Stomach smooth muscle (tissue), 2 donors: ENCODE measurements at regions not wholly inside any gene's neighbourhood (a gene's known extent, or its start where the extent isn't known, plus 50 kb on each side); places are given as distances from the start of the nearest gene placed in this dataset.

ENCODE experiments used
- H3K27ac ChIP-seq: one replicate; pipeline ENCODE4 v1.7.0; 2013; ENCODE audit warnings: mild to moderate bottlenecking, low read length, inconsistent platforms
- H3K27me3 ChIP-seq, 2 donors: one replicate each; pipeline ENCODE4 v1.7.0; 2013; ENCODE audit warnings: low read length in 2 of 2; ENCODE audit not compliant: insufficient read depth in 2 of 2, control insufficient read depth in 1 of 2
- H3K36me3 ChIP-seq, 2 donors: one replicate each; pipeline ENCODE4 v1.7.0; 2013; ENCODE audit warnings: low read length in 2 of 2; ENCODE audit not compliant: control insufficient read depth in 2 of 2, insufficient read depth in 2 of 2
- H3K4me1 ChIP-seq: one replicate; pipeline ENCODE4 v1.7.0; 2013; ENCODE audit warnings: low read length; ENCODE audit not compliant: control insufficient read depth, insufficient read depth
- H3K4me3 ChIP-seq, 2 donors: one replicate each; pipeline ENCODE4 v1.7.0; 2013; ENCODE audit warnings: low read length in 2 of 2
- H3K9ac ChIP-seq, 2 donors: one replicate each; pipeline ENCODE4 v1.7.0; 2013; ENCODE audit warnings: low read length in 2 of 2, mild to moderate bottlenecking in 1 of 2
- H3K9me3 ChIP-seq, 2 donors: one replicate each; pipeline ENCODE4 v1.7.0; 2013; ENCODE audit warnings: low read length in 2 of 2; ENCODE audit not compliant: control insufficient read depth in 2 of 2
- donor health status: healthy.
- donor health status: Pancreatic carcinoma.

DNA sequence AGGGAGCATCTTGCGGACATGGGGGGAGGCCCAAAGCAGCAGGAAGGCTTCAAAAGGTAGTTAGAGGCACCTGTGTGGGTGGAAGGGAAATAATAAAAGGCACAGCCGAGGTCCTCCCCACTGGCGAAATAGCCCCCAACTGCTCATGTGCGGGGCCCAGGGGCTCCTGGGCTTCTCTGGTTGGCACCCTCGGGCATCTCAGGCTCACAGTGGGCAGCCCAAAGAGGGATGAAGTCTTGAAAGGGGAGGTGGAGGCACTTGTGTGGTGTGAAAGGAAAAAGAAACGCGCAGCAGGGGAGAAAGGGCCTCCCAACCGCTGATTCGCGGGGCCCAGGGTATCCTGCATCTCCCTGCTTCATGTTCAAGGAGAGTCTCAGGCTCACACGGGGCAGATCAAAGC lies 579.4 kb downstream of the ALG10 start:
- H3K36me3 ChIP-seq: no peaks in the 10 kb centered on the region
- H3K27ac ChIP-seq: no peak overlapping the region
- no peak overlapping the region for H3K9ac ChIP-seq
- H3K9me3 ChIP-seq: peaks cover 0 to 76% of the 10 kb centered on the region in 2 donors
- no peaks in the 10 kb centered on the region for H3K27me3 ChIP-seq
- no peak overlapping the region for H3K4me3 ChIP-seq
- H3K4me1 ChIP-seq: no peaks in the 10 kb centered on the region

DNA sequence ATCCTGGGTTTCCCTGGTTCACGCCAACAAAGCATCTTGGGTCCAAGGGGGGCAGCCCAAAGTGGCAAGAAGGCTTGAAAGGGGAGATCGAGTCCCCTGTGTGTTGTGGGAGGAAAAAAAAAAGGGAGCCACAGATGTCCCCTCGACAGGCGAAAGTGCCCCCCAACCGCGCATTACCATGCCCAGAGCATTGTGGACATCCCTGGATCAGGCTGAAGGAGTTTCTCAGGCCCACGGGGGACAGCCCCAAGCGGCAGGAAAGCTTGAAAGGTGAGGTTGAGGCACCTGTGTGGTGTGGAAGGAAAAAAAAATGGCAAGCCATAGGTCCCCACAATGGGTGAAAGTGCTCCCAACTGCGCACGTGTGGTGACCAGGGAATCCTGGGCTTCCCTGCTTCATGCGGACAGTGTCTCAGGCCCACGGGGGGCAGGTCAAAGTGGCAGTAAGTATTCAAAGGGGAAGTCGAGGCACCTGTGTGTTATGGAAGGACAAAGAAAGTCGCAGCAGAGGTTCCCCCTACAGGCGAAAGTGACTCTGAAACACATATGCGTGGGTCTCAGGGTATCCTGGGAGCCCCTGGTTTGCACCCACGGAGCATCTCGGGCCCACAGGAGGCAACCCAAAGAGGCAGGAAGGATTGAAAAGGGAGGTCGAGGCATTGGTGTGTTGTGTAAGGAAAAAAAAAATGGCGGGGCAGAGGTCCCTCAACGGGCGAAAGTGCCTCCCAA lies 580.1 kb downstream of the ALG10 start:
- peaks cover 0 to 75% of the 10 kb centered on the region in 2 donors for H3K9me3 ChIP-seq
- H3K27ac ChIP-seq: no peak overlapping the region
- H3K27me3 ChIP-seq: no peaks in the 10 kb centered on the region

DNA sequence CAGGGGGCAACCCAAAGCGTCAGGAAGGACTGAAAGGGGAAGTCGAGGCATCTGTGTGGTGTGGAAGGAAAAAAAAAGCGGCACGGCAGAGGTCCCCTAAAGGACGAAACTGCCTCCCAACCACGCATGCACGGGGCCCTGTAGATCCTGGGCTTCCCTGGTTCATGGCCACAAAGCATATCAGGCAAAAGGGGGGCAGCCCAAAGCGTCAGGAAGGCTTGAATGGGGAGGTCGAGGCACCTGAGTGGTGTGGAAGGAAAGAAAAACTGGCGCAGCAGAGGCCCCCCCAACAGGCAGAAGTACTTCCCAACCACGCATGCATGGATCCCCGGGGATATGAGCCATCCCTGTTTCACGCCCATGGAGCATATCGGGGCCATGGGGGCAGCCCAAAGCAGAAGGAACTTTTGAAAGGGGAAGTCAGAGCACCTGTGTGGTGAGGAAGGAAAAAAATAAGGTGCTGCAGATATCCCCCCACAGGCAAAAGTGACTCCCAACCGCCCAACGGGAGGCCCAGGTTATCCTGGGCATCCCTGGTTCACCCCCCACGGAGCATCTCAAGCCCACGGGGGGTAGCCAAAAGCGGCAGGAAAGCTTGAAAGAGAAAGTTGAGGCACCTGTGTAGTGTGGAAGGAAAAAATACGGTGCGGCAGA lies 581.2 kb downstream of the ALG10 start:
- peaks cover 0 to 72% of the 10 kb centered on the region in 2 donors for H3K9me3 ChIP-seq
- no peak overlapping the region for H3K9ac ChIP-seq
- no peaks in the 10 kb centered on the region for H3K4me1 ChIP-seq
- no peaks in the 10 kb centered on the region for H3K36me3 ChIP-seq
- no peaks in the 10 kb centered on the region for H3K27me3 ChIP-seq
- H3K4me3 ChIP-seq: no peak overlapping the region
- no peak overlapping the region for H3K27ac ChIP-seq

More for the DNA sequence above, 580.1 kb downstream of the ALG10 start:
- Histone ChIP-seq H3K9ac (no peak overlapping the region), H3K4me1 (no peaks in the 10 kb centered on the region), H3K4me3 (no peak overlapping the region), H3K36me3 (no peaks in the 10 kb centered on the region)

DNA sequence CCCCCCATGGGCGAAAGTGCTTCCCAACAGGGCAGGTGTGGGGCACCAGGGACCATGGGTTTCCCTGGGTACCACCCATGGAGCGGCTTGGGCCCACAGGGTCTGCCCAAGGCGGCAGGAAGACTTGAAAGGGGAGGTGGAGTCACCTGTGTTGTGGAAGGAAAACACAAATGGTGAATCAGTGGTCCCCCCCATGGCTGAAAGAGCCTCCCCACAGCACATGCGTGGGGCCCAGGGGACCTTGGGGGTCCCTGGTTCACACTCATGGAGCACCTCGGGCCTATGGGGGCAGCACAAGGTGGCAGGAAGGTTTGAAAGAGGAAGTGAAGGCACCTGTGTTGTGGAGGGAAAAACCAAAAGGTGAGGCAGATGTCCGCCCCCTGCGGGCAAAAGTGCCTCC lies 581.9 kb downstream of the ALG10 start:
- Histone ChIP-seq H3K9me3 (peaks cover 0 to 65% of the 10 kb centered on the region in 2 donors), H3K27ac (no peak overlapping the region), H3K9ac (no peak overlapping the region), H3K36me3 (no peaks in the 10 kb centered on the region), H3K4me3 (no peak overlapping the region), H3K27me3 (no peaks in the 10 kb centered on the region), H3K4me1 (no peaks in the 10 kb centered on the region)

DNA sequence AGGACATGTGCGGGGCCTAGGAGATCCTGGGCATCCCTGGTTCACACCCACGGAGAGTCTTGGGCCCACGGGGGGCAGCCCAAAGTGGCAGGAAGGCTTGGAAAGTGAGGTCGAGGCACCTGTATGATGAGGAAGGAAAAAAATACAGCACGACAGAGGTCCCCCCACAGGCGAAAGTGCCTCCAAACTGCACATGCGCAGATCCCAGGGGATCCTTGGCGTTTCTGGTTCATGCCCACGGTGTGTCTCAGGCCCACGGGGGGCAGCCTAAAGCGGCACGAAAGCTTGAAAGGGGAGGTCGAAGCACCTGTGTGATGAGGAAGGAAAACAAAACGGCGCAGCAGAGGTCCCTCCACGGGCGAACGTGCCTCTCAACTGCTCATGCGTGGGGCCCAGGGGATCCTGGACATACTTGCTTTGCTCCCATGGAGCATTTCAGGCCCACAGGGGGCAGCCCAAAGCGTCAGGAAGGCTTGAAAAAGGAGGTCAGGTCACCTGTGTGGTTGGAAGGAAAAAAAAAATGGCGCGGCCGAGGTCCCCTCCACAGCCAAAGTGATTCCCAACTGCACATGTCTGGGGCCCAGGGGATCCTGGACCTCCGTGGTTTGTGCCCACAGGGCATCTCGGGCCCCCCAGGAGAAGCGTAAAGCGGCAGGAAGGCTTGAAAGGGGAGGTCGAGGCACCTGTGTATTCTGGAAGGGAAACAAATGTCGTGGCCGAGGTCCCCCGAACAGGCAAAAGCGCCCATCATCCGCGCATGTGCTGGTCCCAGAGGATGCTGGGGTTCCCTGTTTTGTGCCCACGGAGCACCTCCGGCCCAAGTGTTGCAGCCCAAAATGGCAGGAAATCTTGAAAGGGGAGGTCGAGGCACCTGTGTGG lies 582.6 kb downstream of the ALG10 start:
- Histone ChIP-seq H3K27ac (no peak overlapping the region), H3K4me3 (no peak overlapping the region), H3K9ac (no peak overlapping the region), H3K36me3 (no peaks in the 10 kb centered on the region), H3K4me1 (no peaks in the 10 kb centered on the region), H3K27me3 (no peaks in the 10 kb centered on the region), H3K9me3 (peaks cover 0 to 58% of the 10 kb centered on the region in 2 donors)

DNA sequence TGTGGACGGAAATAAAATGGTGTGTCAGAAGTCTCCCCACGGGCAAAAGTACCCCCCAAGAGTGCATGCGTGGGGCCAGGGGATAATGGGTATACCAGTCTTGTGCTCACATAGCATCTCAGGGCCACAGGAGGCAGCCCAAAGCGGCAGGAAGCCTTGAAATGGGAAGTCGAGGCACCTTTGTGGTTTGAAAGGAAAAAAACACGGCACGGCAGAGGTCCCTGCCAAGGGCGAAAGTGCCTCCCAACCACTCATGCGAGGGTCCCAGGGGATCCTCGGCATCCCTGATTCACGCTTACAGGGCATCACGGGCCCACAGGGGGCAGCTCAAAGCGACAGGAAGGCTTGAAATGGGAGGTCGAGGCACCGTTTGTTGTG lies 583.2 kb downstream of the ALG10 start:
- Histone ChIP-seq H3K4me3 (no peak overlapping the region), H3K9ac (no peak overlapping the region), H3K27me3 (no peaks in the 10 kb centered on the region), H3K27ac (no peak overlapping the region), H3K4me1 (no peaks in the 10 kb centered on the region), H3K36me3 (no peaks in the 10 kb centered on the region), H3K9me3 (peaks cover 0 to 52% of the 10 kb centered on the region in 2 donors)

DNA sequence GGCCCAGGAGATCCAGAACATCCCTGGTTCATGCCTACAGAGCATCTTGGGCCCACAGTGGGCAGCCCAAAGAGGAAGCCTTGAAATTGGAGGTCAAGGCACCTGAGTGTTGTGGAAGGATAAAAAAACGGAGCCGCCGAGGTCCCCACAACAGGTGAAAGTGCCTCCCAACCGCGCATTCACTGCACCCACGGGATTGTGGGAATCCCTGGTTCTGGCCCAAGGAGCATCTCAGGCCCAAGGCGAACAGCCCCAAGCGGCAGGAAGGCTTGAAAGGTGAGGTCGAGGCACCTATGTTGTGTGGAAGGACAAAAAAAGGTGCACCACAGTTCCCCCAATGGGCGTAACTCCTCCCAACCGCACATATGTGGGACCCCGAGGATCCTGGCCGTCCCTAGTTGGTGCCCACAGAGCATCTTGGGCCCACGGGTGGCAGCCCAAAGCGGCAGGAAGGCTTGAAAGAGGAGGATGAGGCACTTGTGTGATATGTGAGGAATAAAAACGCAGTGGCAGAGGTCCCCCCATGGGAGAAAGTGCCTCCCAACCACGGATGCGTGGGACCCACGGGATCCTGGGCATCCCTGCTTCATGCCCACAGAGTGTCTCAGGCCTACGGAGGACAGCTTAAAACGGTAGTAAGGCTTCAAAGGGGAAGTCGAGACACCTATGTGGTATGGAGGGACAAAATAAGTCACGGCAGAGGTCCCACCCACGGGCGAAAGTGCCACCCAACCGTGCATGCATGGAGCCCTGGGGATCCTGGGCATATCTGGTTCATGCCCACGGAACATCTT lies 583.9 kb downstream of the ALG10 start:
- no peak overlapping the region for H3K9ac ChIP-seq
- H3K27me3 ChIP-seq: no peaks in the 10 kb centered on the region
- H3K4me3 ChIP-seq: no peak overlapping the region
- no peak overlapping the region for H3K27ac ChIP-seq
- H3K4me1 ChIP-seq: no peaks in the 10 kb centered on the region
- no peaks in the 10 kb centered on the region for H3K36me3 ChIP-seq
- H3K9me3 ChIP-seq: peaks cover 0 to 49% of the 10 kb centered on the region in 2 donors

DNA sequence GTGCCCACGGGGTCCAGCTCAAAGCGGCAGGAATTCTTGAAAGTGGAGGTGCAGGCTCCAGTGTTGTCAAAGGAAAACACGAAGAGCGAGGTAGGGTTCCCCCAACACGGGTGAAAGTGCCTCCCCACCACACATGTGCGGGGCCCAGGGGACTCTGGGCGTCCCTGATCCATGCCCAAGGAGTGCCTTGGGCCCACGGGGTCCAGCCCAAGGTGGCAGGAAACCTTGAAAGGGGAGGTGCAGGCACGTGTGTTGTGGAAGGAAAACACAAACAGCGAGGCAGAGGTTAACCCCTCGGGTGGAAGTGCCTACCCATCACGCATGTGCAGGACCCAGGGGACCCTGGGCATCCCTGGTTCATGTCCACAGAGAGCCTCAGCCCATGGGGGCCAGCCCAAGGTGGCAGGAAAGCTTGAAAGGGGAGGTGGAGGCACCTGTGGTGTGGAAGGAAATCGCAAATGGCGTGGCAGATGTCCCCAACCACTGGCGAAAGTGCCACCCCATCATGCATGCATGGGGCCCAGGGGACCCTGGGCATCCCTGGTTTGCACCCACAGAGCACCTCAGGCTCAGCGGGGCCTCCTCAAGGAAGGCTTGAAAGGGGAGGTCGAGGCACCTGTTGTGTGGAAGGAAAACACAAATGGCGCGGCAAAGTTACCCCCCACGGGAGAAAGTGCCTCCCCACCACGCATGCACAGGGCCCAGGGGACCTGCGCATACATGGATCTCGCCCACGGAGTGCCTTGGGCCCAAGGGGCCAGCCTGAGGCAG lies 584.6 kb downstream of the ALG10 start:
- Histone ChIP-seq H3K36me3 (no peaks in the 10 kb centered on the region), H3K9ac (no peak overlapping the region), H3K9me3 (peaks cover 0 to 44% of the 10 kb centered on the region in 2 donors), H3K27ac (no peak overlapping the region), H3K4me1 (no peaks in the 10 kb centered on the region), H3K27me3 (no peaks in the 10 kb centered on the region), H3K4me3 (no peak overlapping the region)

DNA sequence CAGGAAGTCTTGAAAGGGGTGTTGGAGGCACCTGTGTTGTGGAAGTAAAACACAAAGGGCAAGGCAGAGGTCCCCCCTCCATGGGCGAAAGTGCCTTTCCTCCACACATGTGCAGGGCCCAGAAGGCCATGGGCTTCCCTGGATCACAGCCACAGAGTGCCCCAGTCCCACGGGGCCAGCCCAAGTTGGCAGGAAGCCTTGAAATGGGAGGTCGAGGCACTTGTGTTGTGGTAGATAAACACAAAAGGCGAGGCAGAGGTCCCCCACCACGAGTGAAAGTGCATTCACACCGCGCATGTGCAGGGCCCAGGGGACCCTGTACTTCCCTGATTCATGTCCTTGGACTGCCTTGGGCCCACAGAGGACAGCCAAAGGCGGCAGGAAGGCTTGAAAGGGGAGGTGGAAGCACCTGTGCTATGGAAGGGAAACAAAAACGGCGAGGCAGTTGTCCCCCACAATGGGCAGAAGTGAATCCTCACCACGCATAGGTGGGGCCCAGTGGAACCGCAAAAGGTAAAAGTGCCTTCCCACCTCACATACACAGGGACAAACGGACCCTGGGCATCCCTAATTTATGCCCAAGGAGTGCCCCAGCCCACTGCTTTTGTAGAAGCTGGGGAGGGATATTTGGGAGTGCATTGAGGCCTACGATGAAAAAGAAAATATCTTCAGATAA lies 585.4 kb downstream of the ALG10 start:
- H3K27me3 ChIP-seq: no peaks in the 10 kb centered on the region
- H3K9me3 ChIP-seq: peaks cover 0 to 40% of the 10 kb centered on the region in 2 donors
- H3K27ac ChIP-seq: no peak overlapping the region
- H3K4me3 ChIP-seq: no peak overlapping the region
- no peaks in the 10 kb centered on the region for H3K4me1 ChIP-seq
- H3K9ac ChIP-seq: no peak overlapping the region
- no peaks in the 10 kb centered on the region for H3K36me3 ChIP-seq
